ENCODE measurements at regions not wholly inside any gene's neighbourhood (a gene's known extent, or its start where the extent isn't known, plus 50 kb on each side); places are given as distances from the start of the nearest gene placed in this dataset.

GRCh38 chr17:27396045-27396444, 60.2 kb upstream of the KSR1 start:
- DNase-seq: no peak

- no peak for DNase-seq
These were observed 59.3 kb upstream of the KSR1 start for GRCh38 chr17:27396941-27397340.

GRCh38 chr17:27398691-27399090, 57.6 kb upstream of the KSR1 start:
- no peak for DNase-seq

- no peak for DNase-seq
These were observed 55.3 kb upstream of the KSR1 start for GRCh38 chr17:27400991-27401390.

GRCh38 chr17:27402943-27403342, 53.3 kb upstream of the KSR1 start:
- no peak for DNase-seq

- DNase-seq: no peak
These were observed 52.7 kb upstream of the KSR1 start for GRCh38 chr17:27403480-27404005.

- DNase-seq: no peak
These were observed 51.6 kb upstream of the KSR1 start for GRCh38 chr17:27404676-27405075.

All from DMS153 (cell line).